Activated T-cell treated with anti-CD3 and anti-CD28 coated beads, Interleukin-2, amount 50 U/mL, for 4 hours (primary cell): ENCODE measurements at regions not wholly inside any gene's neighbourhood (a gene's known extent, or its start where the extent isn't known, plus 50 kb on each side); places are given as distances from the start of the nearest gene placed in this dataset.

Source experiments
- ATAC-seq, 2 donors: fragments of 200-7000 bp; cut with Tn5 transposase; one replicate each; pipeline ENCODE4 v1.10.0; 2021
- DNase-seq: peaks from one replicate; pipeline ENCODE4 v3.0.0-alpha.2; 2020
- H3K27me3 Mint-ChIP-seq: one replicate; pipeline ENCODE4 v1.8.0; 2021; ENCODE audit warnings: low read depth, mixed read lengths
- H3K36me3 Mint-ChIP-seq: one replicate; pipeline ENCODE4 v1.8.0; 2022; ENCODE audit warnings: mixed read lengths; ENCODE audit not compliant: insufficient read depth
- H3K4me1 Mint-ChIP-seq: one replicate; pipeline ENCODE4 v1.8.0; 2021; ENCODE audit warnings: low read depth, mixed read lengths
- H3K4me3 Mint-ChIP-seq: one replicate; pipeline ENCODE4 v1.8.0; 2021; ENCODE audit warnings: mild to moderate bottlenecking, moderate library complexity, mixed read lengths
- H3K9me3 Mint-ChIP-seq: one replicate; pipeline ENCODE4 v1.8.0; 2021; ENCODE audit warnings: mixed read lengths

GRCh38 chr4:66687459-66687858, 857.8 kb downstream of the CENPC start:
- Mint-ChIP-seq H3K4me1 (no peaks in the 10 kb centered on the region), H3K9me3 (peaks cover 4% of the 10 kb centered on the region), H3K36me3 (no peaks in the 10 kb centered on the region), H3K27me3 (no peaks in the 10 kb centered on the region), H3K4me3 (no peak overlapping the region)
- ATAC-seq, result no peak
- DNase-seq, result no peak

- H3K36me3 Mint-ChIP-seq, result no peaks in the 10 kb centered on the region
- peaks cover 5% of the 10 kb centered on the region for H3K9me3 Mint-ChIP-seq
- H3K4me1 Mint-ChIP-seq, result no peaks in the 10 kb centered on the region
- ATAC-seq, result no peak
- no peak for DNase-seq
- H3K27me3 Mint-ChIP-seq, result no peaks in the 10 kb centered on the region
- H3K4me3 Mint-ChIP-seq, result no peak overlapping the region
Measured at GRCh38 chr4:66681962-66682361, 863.3 kb downstream of the CENPC start.

- no peak for ATAC-seq
- DNase-seq, result no peak
- no peaks in the 10 kb centered on the region for H3K4me1 Mint-ChIP-seq
- H3K9me3 Mint-ChIP-seq, result no peaks in the 10 kb centered on the region
- no peak overlapping the region for H3K4me3 Mint-ChIP-seq
- no peaks in the 10 kb centered on the region for H3K27me3 Mint-ChIP-seq
- H3K36me3 Mint-ChIP-seq, result no peaks in the 10 kb centered on the region
Measured at GRCh38 chr4:66667249-66667648, 878.1 kb downstream of the CENPC start.

GRCh38 chr4:66662620-66663019, 882.7 kb downstream of the CENPC start:
- Mint-ChIP-seq H3K36me3 (no peaks in the 10 kb centered on the region), H3K4me3 (no peak overlapping the region), H3K27me3 (no peaks in the 10 kb centered on the region), H3K4me1 (no peaks in the 10 kb centered on the region), H3K9me3 (no peaks in the 10 kb centered on the region)
- no peak for ATAC-seq
- no peak for DNase-seq

- Mint-ChIP-seq H3K9me3 (no peaks in the 10 kb centered on the region), H3K4me1 (no peaks in the 10 kb centered on the region), H3K4me3 (no peak overlapping the region), H3K36me3 (no peaks in the 10 kb centered on the region), H3K27me3 (no peaks in the 10 kb centered on the region)
- ATAC-seq (no peak), DNase-seq (no peak)
Measured at GRCh38 chr4:66658809-66659208, 886.5 kb downstream of the CENPC start.

- ATAC-seq (no peak), DNase-seq (no peak)
- peaks cover 4% of the 10 kb centered on the region for H3K9me3 Mint-ChIP-seq
- H3K27me3 Mint-ChIP-seq, result no peaks in the 10 kb centered on the region
- H3K4me1 Mint-ChIP-seq, result no peaks in the 10 kb centered on the region
- H3K4me3 Mint-ChIP-seq, result no peak overlapping the region
- H3K36me3 Mint-ChIP-seq, result no peaks in the 10 kb centered on the region
Measured at GRCh38 chr4:66655505-66655904, 889.8 kb downstream of the CENPC start.

- ATAC-seq (no peak), DNase-seq (no peak)
- no peak overlapping the region for H3K4me3 Mint-ChIP-seq
- H3K4me1 Mint-ChIP-seq, result no peaks in the 10 kb centered on the region
- no peaks in the 10 kb centered on the region for H3K36me3 Mint-ChIP-seq
- no peaks in the 10 kb centered on the region for H3K27me3 Mint-ChIP-seq
- H3K9me3 Mint-ChIP-seq, result peaks cover 4% of the 10 kb centered on the region
Measured at GRCh38 chr4:66653937-66654336, 891.4 kb downstream of the CENPC start.

- Mint-ChIP-seq H3K27me3 (no peaks in the 10 kb centered on the region), H3K36me3 (no peaks in the 10 kb centered on the region), H3K9me3 (peaks cover 4% of the 10 kb centered on the region), H3K4me1 (no peaks in the 10 kb centered on the region), H3K4me3 (no peak overlapping the region)
- DNase-seq, result no peak
- no peak for ATAC-seq
Measured at GRCh38 chr4:66649236-66649635, 896.1 kb downstream of the CENPC start.

GRCh38 chr4:66647926-66648325, 897.4 kb downstream of the CENPC start:
- Mint-ChIP-seq H3K9me3 (no peaks in the 10 kb centered on the region), H3K27me3 (no peaks in the 10 kb centered on the region), H3K4me3 (no peak overlapping the region), H3K4me1 (no peaks in the 10 kb centered on the region), H3K36me3 (no peaks in the 10 kb centered on the region)
- ATAC-seq (no peak), DNase-seq (no peak)

GRCh38 chr4:66647476-66647875, 897.8 kb downstream of the CENPC start:
- no peaks in the 10 kb centered on the region for H3K4me1 Mint-ChIP-seq
- H3K27me3 Mint-ChIP-seq, result no peaks in the 10 kb centered on the region
- ATAC-seq (no peak), DNase-seq (no peak)
- no peaks in the 10 kb centered on the region for H3K36me3 Mint-ChIP-seq
- H3K4me3 Mint-ChIP-seq, result no peak overlapping the region
- H3K9me3 Mint-ChIP-seq, result no peaks in the 10 kb centered on the region

- Mint-ChIP-seq H3K9me3 (no peaks in the 10 kb centered on the region), H3K27me3 (no peaks in the 10 kb centered on the region), H3K4me3 (no peak overlapping the region), H3K4me1 (no peaks in the 10 kb centered on the region), H3K36me3 (no peaks in the 10 kb centered on the region)
- DNase-seq (no peak), ATAC-seq (no peak)
Measured at GRCh38 chr4:66640233-66640990, 904.9 kb downstream of the CENPC start.

GRCh38 chr4:66639361-66639760, 905.9 kb downstream of the CENPC start:
- no peaks in the 10 kb centered on the region for H3K36me3 Mint-ChIP-seq
- H3K4me3 Mint-ChIP-seq, result no peak overlapping the region
- H3K27me3 Mint-ChIP-seq, result no peaks in the 10 kb centered on the region
- H3K9me3 Mint-ChIP-seq, result no peaks in the 10 kb centered on the region
- DNase-seq (no peak), ATAC-seq (no peak)
- H3K4me1 Mint-ChIP-seq, result no peaks in the 10 kb centered on the region

GRCh38 chr4:66636349-66636748, 909.0 kb downstream of the CENPC start:
- Mint-ChIP-seq H3K27me3 (no peaks in the 10 kb centered on the region), H3K9me3 (no peaks in the 10 kb centered on the region), H3K36me3 (no peaks in the 10 kb centered on the region), H3K4me3 (no peak overlapping the region), H3K4me1 (no peaks in the 10 kb centered on the region)
- ATAC-seq, result no peak
- no peak for DNase-seq

GRCh38 chr4:66633477-66633876, 911.8 kb downstream of the CENPC start:
- H3K4me3 Mint-ChIP-seq, result no peak overlapping the region
- no peaks in the 10 kb centered on the region for H3K27me3 Mint-ChIP-seq
- H3K4me1 Mint-ChIP-seq, result no peaks in the 10 kb centered on the region
- H3K36me3 Mint-ChIP-seq, result no peaks in the 10 kb centered on the region
- ATAC-seq (no peak), DNase-seq (no peak)
- H3K9me3 Mint-ChIP-seq, result no peaks in the 10 kb centered on the region

GRCh38 chr4:66629927-66630326, 915.4 kb downstream of the CENPC start:
- Mint-ChIP-seq H3K36me3 (no peaks in the 10 kb centered on the region), H3K4me3 (no peak overlapping the region), H3K4me1 (no peaks in the 10 kb centered on the region), H3K27me3 (no peaks in the 10 kb centered on the region), H3K9me3 (no peaks in the 10 kb centered on the region)
- DNase-seq (no peak), ATAC-seq (no peak)

- DNase-seq, result no peak
- Mint-ChIP-seq H3K4me3 (no peak overlapping the region), H3K9me3 (no peaks in the 10 kb centered on the region), H3K36me3 (no peaks in the 10 kb centered on the region), H3K4me1 (no peaks in the 10 kb centered on the region), H3K27me3 (no peaks in the 10 kb centered on the region)
- ATAC-seq, result no peak
Measured at GRCh38 chr4:66628146-66628545, 917.2 kb downstream of the CENPC start.
